ENCODE measurements at regions not wholly inside any gene's neighbourhood (a gene's known extent, or its start where the extent isn't known, plus 50 kb on each side); places are given as distances from the start of the nearest gene placed in this dataset.

GRCh38 chr14:98912655-98913054 lies 359.3 kb downstream of the BCL11B start:
- H3K9me3 Mint-ChIP-seq = peaks cover 13% of the 10 kb centered on the region
- peaks cover 9% of the 10 kb centered on the region for H3K27me3 Mint-ChIP-seq (ENCODE audit: insufficient read depth)

GRCh38 chr14:98913967-98914650 lies 357.9 kb downstream of the BCL11B start:
- no peak for TF ChIP-seq CTCF (IDR thresholded peaks at IDR 0.05)
- Mint-ChIP-seq H3K36me3 (ENCODE audit: low read depth) (no peaks in the 10 kb centered on the region), H3K4me1 (ENCODE audit: low read depth) (peaks cover 18% of the 10 kb centered on the region; the same call in 1 of the 2 replicates), H3K27ac (no peak overlapping the region), H3K27me3 (ENCODE audit: insufficient read depth) (peaks cover 7% of the 10 kb centered on the region; the same call in 1 of the 2 replicates), H3K9me3 (peaks cover 25% of the 10 kb centered on the region), H3K4me3 (no peak overlapping the region)
- DNase-seq = no peak

More at GRCh38 chr14:98912655-98913054, 359.3 kb downstream of the BCL11B start:
- no peaks in the 10 kb centered on the region for H3K36me3 Mint-ChIP-seq (ENCODE audit: low read depth)
- H3K4me3 Mint-ChIP-seq = no peak overlapping the region
- no peak overlapping the region for H3K27ac Mint-ChIP-seq
- no peak for DNase-seq
- peaks cover 21% of the 10 kb centered on the region; the same call in 1 of the 2 replicates for H3K4me1 Mint-ChIP-seq (ENCODE audit: low read depth)
- TF ChIP-seq CTCF (IDR thresholded peaks at IDR 0.05) = no peak

GRCh38 chr14:98914942-98915341 lies 357.1 kb downstream of the BCL11B start:
- Mint-ChIP-seq H3K4me1 (ENCODE audit: low read depth) (peaks cover 9% of the 10 kb centered on the region; the same call in 1 of the 2 replicates), H3K9me3 (peaks cover 29% of the 10 kb centered on the region), H3K4me3 (no peak overlapping the region), H3K36me3 (ENCODE audit: low read depth) (no peaks in the 10 kb centered on the region), H3K27ac (no peak overlapping the region), H3K27me3 (ENCODE audit: insufficient read depth) (peaks cover 7% of the 10 kb centered on the region; the same call in 1 of the 2 replicates)
- DNase-seq = no peak
- no peak for TF ChIP-seq CTCF (IDR thresholded peaks at IDR 0.05)

- TF ChIP-seq CTCF (IDR thresholded peaks at IDR 0.05) = no peak
- H3K4me1 Mint-ChIP-seq (ENCODE audit: low read depth) = peaks cover 3% of the 10 kb centered on the region; the same call in 1 of the 2 replicates
- H3K36me3 Mint-ChIP-seq (ENCODE audit: low read depth) = no peaks in the 10 kb centered on the region
- H3K9me3 Mint-ChIP-seq = peaks cover 29% of the 10 kb centered on the region
- no peak overlapping the region for H3K4me3 Mint-ChIP-seq
- no peak overlapping the region for H3K27ac Mint-ChIP-seq
- DNase-seq = no peak
- peaks cover 4% of the 10 kb centered on the region; the same call in 1 of the 2 replicates for H3K27me3 Mint-ChIP-seq (ENCODE audit: insufficient read depth)
Measured at GRCh38 chr14:98915625-98916024, 356.4 kb downstream of the BCL11B start.

GRCh38 chr14:98916036-98916435 lies 356.0 kb downstream of the BCL11B start:
- TF ChIP-seq CTCF (IDR thresholded peaks at IDR 0.05) = no peak
- H3K9me3 Mint-ChIP-seq = peaks cover 29% of the 10 kb centered on the region

More at GRCh38 chr14:98916036-98916435, 356.0 kb downstream of the BCL11B start:
- Mint-ChIP-seq H3K27ac (no peak overlapping the region), H3K36me3 (ENCODE audit: low read depth) (no peaks in the 10 kb centered on the region), H3K4me1 (ENCODE audit: low read depth) (no peaks in the 10 kb centered on the region), H3K4me3 (no peak overlapping the region), H3K27me3 (ENCODE audit: insufficient read depth) (peaks cover 2% of the 10 kb centered on the region; the same call in 1 of the 2 replicates)
- no peak for DNase-seq
